Neural cell (in vitro differentiated cells): ENCODE measurements at regions not wholly inside any gene's neighbourhood (a gene's known extent, or its start where the extent isn't known, plus 50 kb on each side); places are given as distances from the start of the nearest gene placed in this dataset.

ENCODE experiments used
- H2AFZ ChIP-seq: fragments of 200-600, 300-800 bp; sonication (generic), shearing (Covaris generic); 2 replicates; pipeline ENCODE4 v1.6.0; 2014; ENCODE audit warnings: low read depth, mild to moderate bottlenecking, antibody characterized with exemption, low read length, moderate library complexity
- H3F3A ChIP-seq: fragments of 200-600 bp; shearing (Covaris generic); 2 replicates; pipeline ENCODE4 v1.6.1; 2016; ENCODE audit warnings: mild to moderate bottlenecking, moderate library complexity, mixed read lengths, antibody characterized with exemption, low read length; ENCODE audit not compliant: insufficient read depth, poor library complexity, severe bottlenecking
- H3K27ac ChIP-seq: fragments of 200-600, 300-800 bp; sonication (generic), shearing (Covaris generic); 2 replicates; pipeline ENCODE4 v1.5.1; 2014; ENCODE audit warnings: mild to moderate bottlenecking, low read length, moderate library complexity
- H3K27me3 ChIP-seq: fragments of 300-800, 200-600 bp; sonication (generic), shearing (Covaris generic); 2 replicates; pipeline ENCODE4 v1.6.0; 2014; ENCODE audit warnings: mild to moderate bottlenecking, low read depth, low read length, moderate library complexity; ENCODE audit not compliant: insufficient read depth
- H3K36me3 ChIP-seq: fragments of 300-800, 200-600 bp; sonication (generic), shearing (Covaris generic); 2 replicates; pipeline ENCODE4 v1.5.1; 2014; ENCODE audit warnings: mild to moderate bottlenecking, antibody characterized with exemption, low read length, moderate library complexity; ENCODE audit not compliant: insufficient read depth
- H3K4me2 ChIP-seq: fragments of 300-800, 200-600 bp; sonication (generic), shearing (Covaris generic); 2 replicates; pipeline ENCODE4 v1.6.0; 2014; ENCODE audit warnings: mild to moderate bottlenecking, low read length
- H3K4me3 ChIP-seq: fragments of 300-800, 200-600 bp; sonication (generic), shearing (Covaris generic); 2 replicates; pipeline ENCODE4 v1.5.1; 2014; ENCODE audit warnings: mild to moderate bottlenecking, low read length, moderate library complexity
- H3K79me2 ChIP-seq: fragments of 200-600 bp; shearing (Covaris generic); replicated peaks from 2 replicates; pipeline ENCODE4 v1.6.0; 2014; ENCODE audit warnings: mild to moderate bottlenecking, low read length, moderate library complexity; ENCODE audit not compliant: insufficient read depth
- H3K9ac ChIP-seq: fragments of 300-800, 200-600 bp; sonication (generic), shearing (Covaris generic); 2 replicates; pipeline ENCODE4 v1.6.1; 2016; ENCODE audit warnings: mild to moderate bottlenecking, low read length, mixed read lengths
- H3K9me2 ChIP-seq: fragments of 200-600 bp; shearing (Covaris generic); 2 replicates; pipeline ENCODE4 v1.6.1; 2016; ENCODE audit warnings: mild to moderate bottlenecking, low read length, mixed read lengths; ENCODE audit not compliant: insufficient read depth
- H3K9me3 ChIP-seq: fragments of 200-600, 300-800 bp; sonication (generic), shearing (Covaris generic); 2 replicates; pipeline ENCODE4 v1.6.1; 2016; ENCODE audit warnings: mild to moderate bottlenecking, mixed run types, low read length, moderate library complexity, mixed read lengths
- H4K20me1 ChIP-seq: fragments of 200-600 bp; shearing (Covaris generic); 2 replicates; pipeline ENCODE4 v1.6.1; 2016; ENCODE audit warnings: mild to moderate bottlenecking, mixed run types; ENCODE audit not compliant: insufficient read depth
- EP300 ChIP-seq: fragments of 450-650 bp; conservative IDR thresholded peaks from 2 replicates; pipeline ENCODE4 v1.6.1; 2014; ENCODE audit warnings: antibody characterized with exemption, mild to moderate bottlenecking, moderate library complexity; ENCODE audit not compliant: poor library complexity, severe bottlenecking
- EZH2 ChIP-seq: fragments of 200-600, 300-800 bp; shearing (Covaris generic), sonication (generic); IDR thresholded peaks from 2 replicates; pipeline ENCODE4 v1.6.1; 2014; ENCODE audit warnings: antibody characterized with exemption, low read length, borderline replicate concordance, mild to moderate bottlenecking; ENCODE audit not compliant: insufficient read depth, poor library complexity, severe bottlenecking
- MXI1 ChIP-seq: fragments of 450-650 bp; conservative IDR thresholded peaks from 2 replicates; pipeline ENCODE4 v1.6.1; 2014; ENCODE audit warnings: antibody characterized with exemption, mild to moderate bottlenecking; ENCODE audit not compliant: poor library complexity, severe bottlenecking
- POLR2AphosphoS5 ChIP-seq: IDR thresholded peaks from 2 replicates; pipeline ENCODE4 v1.6.1; 2012
- RAD21 ChIP-seq: fragments of 450-650 bp; conservative IDR thresholded peaks from 2 replicates; pipeline ENCODE4 v1.6.1; 2014; ENCODE audit warnings: antibody characterized with exemption, mild to moderate bottlenecking, moderate library complexity
- SMC3 ChIP-seq: fragments of 450-650 bp; conservative IDR thresholded peaks from 2 replicates; pipeline ENCODE4 v1.6.1; 2014; ENCODE audit warnings: antibody characterized with exemption, mild to moderate bottlenecking, moderate library complexity; ENCODE audit not compliant: poor library complexity
- TAF1 ChIP-seq: IDR thresholded peaks from 2 replicates; pipeline ENCODE4 v1.6.1; 2012; ENCODE audit warnings: low read depth
- TF ChIP-seq, protein P1 (sequence below): IDR thresholded peaks from 2 replicates; pipeline ENCODE4 v1.6.1; 2012; ENCODE audit warnings: borderline replicate concordance
- TF ChIP-seq, protein P2 (sequence below): fragments of 450-650 bp; IDR thresholded peaks from 2 replicates; pipeline ENCODE4 v1.5.1; 2014; ENCODE audit warnings: antibody characterized with exemption, mild to moderate bottlenecking, moderate library complexity; ENCODE audit not compliant: poor library complexity, severe bottlenecking

DNA sequence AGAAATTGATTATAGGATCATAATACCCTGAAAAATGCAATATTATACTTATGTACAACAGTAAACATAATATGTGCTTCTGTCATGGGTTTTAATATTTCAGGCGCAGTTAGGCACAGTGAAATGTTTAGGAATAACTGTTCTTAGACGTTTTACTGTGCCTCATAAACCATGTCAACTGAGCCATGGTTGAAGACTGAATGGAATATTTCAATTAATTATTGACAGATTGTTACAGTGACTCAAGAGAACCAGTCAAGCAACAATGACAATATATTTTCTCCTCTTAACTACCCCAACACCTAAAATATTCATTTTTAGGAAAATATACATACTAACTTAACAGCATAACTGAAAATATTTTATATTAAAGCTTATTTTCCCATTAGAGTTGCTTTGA lies 852.7 kb upstream of the FRG1 start:
- H3K27ac ChIP-seq, result no peak overlapping the region
- no peaks in the 10 kb centered on the region for H3K36me3 ChIP-seq
- H3K27me3 ChIP-seq, result no peaks in the 10 kb centered on the region
- H3K9ac ChIP-seq, result no peak overlapping the region
- H3K79me2 ChIP-seq, result no peaks in the 10 kb centered on the region
- no peaks in the 10 kb centered on the region for H4K20me1 ChIP-seq
- H3K4me3 ChIP-seq, result no peak overlapping the region
- no peak overlapping the region for H2AFZ ChIP-seq
- no peaks in the 10 kb centered on the region for H3F3A ChIP-seq
- H3K4me2 ChIP-seq, result no peak overlapping the region
- TF ChIP-seq POLR2AphosphoS5 (no peak), EZH2 (no peak), MXI1 (no peak), RAD21 (no peak), TAF1 (no peak), EP300 (no peak), SMC3 (no peak)
- TF ChIP-seq, protein P1, sequence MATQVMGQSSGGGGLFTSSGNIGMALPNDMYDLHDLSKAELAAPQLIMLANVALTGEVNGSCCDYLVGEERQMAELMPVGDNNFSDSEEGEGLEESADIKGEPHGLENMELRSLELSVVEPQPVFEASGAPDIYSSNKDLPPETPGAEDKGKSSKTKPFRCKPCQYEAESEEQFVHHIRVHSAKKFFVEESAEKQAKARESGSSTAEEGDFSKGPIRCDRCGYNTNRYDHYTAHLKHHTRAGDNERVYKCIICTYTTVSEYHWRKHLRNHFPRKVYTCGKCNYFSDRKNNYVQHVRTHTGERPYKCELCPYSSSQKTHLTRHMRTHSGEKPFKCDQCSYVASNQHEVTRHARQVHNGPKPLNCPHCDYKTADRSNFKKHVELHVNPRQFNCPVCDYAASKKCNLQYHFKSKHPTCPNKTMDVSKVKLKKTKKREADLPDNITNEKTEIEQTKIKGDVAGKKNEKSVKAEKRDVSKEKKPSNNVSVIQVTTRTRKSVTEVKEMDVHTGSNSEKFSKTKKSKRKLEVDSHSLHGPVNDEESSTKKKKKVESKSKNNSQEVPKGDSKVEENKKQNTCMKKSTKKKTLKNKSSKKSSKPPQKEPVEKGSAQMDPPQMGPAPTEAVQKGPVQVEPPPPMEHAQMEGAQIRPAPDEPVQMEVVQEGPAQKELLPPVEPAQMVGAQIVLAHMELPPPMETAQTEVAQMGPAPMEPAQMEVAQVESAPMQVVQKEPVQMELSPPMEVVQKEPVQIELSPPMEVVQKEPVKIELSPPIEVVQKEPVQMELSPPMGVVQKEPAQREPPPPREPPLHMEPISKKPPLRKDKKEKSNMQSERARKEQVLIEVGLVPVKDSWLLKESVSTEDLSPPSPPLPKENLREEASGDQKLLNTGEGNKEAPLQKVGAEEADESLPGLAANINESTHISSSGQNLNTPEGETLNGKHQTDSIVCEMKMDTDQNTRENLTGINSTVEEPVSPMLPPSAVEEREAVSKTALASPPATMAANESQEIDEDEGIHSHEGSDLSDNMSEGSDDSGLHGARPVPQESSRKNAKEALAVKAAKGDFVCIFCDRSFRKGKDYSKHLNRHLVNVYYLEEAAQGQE, result no peak
- TF ChIP-seq, protein P2, sequence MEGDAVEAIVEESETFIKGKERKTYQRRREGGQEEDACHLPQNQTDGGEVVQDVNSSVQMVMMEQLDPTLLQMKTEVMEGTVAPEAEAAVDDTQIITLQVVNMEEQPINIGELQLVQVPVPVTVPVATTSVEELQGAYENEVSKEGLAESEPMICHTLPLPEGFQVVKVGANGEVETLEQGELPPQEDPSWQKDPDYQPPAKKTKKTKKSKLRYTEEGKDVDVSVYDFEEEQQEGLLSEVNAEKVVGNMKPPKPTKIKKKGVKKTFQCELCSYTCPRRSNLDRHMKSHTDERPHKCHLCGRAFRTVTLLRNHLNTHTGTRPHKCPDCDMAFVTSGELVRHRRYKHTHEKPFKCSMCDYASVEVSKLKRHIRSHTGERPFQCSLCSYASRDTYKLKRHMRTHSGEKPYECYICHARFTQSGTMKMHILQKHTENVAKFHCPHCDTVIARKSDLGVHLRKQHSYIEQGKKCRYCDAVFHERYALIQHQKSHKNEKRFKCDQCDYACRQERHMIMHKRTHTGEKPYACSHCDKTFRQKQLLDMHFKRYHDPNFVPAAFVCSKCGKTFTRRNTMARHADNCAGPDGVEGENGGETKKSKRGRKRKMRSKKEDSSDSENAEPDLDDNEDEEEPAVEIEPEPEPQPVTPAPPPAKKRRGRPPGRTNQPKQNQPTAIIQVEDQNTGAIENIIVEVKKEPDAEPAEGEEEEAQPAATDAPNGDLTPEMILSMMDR, result no peak
- no peaks in the 10 kb centered on the region for H3K9me3 ChIP-seq
- H3K9me2 ChIP-seq, result no peaks in the 10 kb centered on the region

DNA sequence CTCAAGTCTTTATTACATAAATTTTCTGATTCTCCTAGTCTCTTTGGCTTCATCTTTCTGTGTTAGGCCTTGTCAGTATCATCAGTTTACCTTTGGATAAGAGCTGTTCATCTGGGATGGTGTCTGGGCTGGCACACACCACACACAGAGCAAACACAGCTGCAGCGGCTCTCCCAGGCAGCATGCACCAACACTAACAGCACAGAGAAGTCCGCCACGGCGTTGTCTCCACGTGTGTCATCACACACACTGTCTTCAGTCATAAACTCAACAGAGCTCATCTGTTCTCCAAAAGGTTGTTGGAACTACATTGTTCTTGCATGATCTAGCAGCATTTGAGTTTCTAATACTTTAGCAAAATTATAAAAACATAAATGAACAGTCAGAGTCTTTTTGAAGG lies 851.9 kb upstream of the FRG1 start:
- H3K9ac ChIP-seq, result no peak overlapping the region

More for the DNA sequence above, 851.9 kb upstream of the FRG1 start:
- Histone ChIP-seq H3K36me3 (no peaks in the 10 kb centered on the region), H3K4me2 (no peak overlapping the region), H3K9me2 (no peaks in the 10 kb centered on the region), H3K79me2 (no peaks in the 10 kb centered on the region), H2AFZ (no peak overlapping the region), H3K27ac (no peak overlapping the region), H3F3A (no peaks in the 10 kb centered on the region), H3K4me3 (no peak overlapping the region), H3K9me3 (no peaks in the 10 kb centered on the region), H4K20me1 (no peaks in the 10 kb centered on the region), H3K27me3 (no peaks in the 10 kb centered on the region)
- TF ChIP-seq POLR2AphosphoS5 (no peak), EZH2 (no peak), TAF1 (no peak), SMC3 (no peak), RAD21 (no peak), MXI1 (no peak), EP300 (no peak)
- TF ChIP-seq, protein P1, result no peak
- TF ChIP-seq, protein P2, result no peak
